Left renal cortex interstitium (tissue), 4 donors: ENCODE measurements at regions not wholly inside any gene's neighbourhood (a gene's known extent, or its start where the extent isn't known, plus 50 kb on each side); places are given as distances from the start of the nearest gene placed in this dataset.
"Not testable (repeated sequence)": the region's sequence is repeated elsewhere in the genome, so short reads cannot be mapped to it uniquely, and the experiment has no call there.

Experiments
- DNase-seq, 4 donors: peaks; one replicate each; pipeline ENCODE4 v3.0.0-alpha.2; 2013; ENCODE audit warnings: low read depth in 4 of 4, low spot score in 2 of 4, missing footprints in 1 of 4

DNA sequence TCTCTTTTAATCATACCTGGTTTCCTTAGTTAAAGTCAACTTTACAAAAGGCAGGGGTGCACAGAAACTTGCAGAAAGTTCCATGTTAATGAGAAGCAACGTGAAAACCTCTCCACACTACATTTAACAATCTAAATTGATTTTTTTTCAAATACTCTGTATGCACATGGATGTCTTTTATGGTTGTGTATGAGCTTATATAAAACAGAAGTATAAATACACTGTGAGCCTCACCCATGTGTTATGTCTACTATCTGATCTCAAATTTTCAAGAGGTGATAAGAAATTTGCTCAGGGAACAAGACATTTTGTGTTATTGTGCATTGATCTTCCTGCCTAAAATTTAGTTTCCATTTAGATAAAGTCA is 617.6 kb downstream of the ADCYAP1 start:
- DNase-seq: no peak

- no peak for DNase-seq
Observed at GRCh38 chr18:1526991-1527390, 622.3 kb downstream of the ADCYAP1 start.

- DNase-seq: no peak
Observed at GRCh38 chr18:1527805-1528204, 623.1 kb downstream of the ADCYAP1 start.

DNA sequence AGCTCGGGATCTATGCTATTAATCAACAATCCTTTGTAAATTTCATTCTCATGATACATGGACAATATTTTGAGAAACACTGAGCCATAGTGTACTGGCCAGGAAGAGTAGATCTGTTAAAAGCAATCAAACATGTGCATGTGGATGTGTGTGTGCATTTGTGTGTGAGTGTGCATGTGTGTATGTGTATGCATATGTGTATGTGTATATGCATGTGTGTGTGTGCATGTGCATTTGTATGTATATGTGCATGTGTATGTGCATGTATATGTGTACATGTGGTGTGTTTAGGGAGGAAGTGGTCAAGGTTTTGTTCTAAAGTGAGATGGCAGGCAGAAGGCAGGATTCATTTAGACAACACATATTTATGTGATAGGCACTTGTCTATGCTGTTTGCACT is 623.8 kb downstream of the ADCYAP1 start:
- DNase-seq: no peak

DNA sequence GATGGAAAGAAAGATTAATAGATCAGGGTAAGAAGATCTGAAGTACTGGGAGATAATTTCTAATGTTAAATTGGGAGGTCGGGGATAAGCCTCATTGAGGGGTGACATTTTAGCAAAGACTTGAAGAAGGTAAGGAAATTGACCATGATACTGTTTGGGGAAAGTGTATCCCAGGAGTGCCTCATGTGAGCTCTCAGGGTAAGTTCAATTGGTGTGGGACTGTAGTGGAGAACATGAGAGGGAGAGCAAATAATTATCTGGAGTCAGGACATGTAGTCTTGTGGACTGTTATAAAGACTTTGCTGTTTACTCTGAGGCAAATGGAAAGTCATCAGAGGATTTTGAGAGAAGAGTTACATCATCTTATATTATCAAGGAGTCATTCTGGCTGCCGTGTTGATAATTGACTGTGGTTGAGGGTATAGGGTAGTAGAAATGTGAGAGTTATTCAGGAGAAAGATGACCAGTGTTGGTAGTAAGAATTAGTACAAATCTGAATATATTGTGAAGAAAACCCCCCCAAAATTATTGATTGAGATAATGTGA is 624.4 kb downstream of the ADCYAP1 start:
- DNase-seq: no peak

DNA sequence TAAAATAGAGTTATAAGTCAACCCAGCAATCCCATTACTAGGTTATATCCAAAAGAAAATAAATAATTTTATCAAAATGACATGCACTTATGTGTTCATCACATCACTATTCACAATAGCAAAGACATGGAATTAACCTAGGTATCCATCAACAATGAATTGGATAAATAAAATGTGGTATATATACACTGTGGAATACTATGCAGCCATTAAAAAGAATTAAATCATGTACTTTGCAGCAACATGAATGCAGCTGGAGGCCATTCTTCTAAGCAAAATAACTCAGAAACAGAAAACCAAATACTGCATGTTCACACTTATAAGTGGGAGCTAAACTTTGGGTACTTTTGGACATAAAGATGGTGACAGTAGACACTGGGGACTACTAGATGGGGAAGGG is 626.0 kb downstream of the ADCYAP1 start:
- no peak for DNase-seq

- no peak for DNase-seq
Observed at GRCh38 chr18:1539276-1539675, 634.6 kb downstream of the ADCYAP1 start.

DNA sequence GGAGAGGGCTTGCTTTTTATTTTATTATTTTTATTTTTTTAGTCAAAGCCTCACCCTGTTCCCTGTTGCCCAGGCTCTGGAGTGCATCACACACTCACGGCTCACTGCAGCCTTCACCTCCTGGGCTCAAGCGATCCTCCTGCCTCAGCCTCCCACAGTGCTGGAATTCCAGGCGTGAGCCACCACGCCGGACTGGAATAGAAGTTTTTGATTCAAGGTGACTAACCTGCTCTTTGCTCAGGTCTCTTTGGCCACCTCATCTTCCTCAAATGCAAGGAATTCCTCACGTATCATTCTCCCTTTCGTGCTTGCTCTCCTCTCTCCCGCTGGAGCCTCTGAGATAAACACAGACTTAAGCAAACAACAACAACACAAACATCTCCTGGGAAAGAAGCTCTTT is 636.8 kb downstream of the ADCYAP1 start:
- DNase-seq: no peak

- no peak for DNase-seq
Observed at GRCh38 chr18:1542230-1542774, 637.6 kb downstream of the ADCYAP1 start.

DNA sequence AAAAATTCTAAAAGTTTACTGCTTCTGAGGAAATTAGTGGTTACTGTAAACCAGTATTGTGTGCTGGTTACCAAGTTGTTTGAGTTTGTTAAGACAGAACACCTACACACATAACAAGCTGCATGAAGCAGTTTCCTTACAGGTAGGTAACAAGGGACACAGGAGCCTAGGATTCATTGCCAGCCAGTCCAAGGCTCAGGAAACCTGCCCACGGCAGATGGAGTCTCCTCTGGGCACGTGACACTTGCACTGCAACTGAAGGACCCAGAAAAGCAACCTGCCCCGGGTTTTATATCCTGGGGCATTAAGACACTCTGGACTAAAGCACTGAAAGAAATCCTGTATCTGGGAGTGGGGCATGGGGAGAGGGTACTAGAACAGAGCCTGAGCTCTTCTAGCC is 639.3 kb downstream of the ADCYAP1 start:
- DNase-seq: no peak

DNA sequence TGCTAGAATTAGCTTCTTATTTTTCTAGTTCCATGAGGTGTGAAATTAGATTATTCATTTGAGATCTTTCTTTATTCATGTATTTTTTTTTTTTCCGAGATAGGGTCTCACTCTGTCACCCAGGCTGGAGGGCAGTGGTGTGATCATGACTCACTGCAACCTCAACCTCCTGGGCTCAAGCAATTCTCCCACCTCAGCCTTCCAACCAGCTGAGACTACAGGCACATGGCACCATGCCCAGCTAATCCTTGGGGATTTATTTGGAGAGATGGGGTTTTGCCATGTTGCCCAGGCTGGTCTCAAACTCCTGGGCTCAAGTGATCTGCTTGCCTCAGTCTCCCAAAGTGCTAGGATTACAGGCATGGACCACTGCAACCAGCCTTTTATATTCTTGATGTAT is 653.0 kb downstream of the ADCYAP1 start:
- DNase-seq: not testable (repeated sequence)

DNA sequence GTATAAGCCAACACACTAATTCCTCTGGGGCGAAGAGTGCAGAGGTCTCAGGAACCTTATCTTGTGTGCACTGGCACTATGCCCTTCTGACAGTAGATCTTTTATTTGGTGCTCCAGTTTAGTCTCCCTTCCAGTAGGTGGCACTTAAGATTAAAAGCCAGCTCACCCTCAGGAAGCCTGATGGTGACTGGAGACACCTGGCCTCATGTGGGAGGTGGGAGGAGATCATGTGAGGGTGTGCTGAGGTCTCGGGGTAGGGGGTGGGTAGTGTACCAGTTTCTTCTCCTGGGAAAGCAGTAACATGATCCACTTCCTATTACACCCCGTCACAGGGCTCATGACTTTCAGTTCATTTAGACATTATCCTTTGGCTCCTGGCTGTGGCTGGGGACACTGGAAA is 654.9 kb downstream of the ADCYAP1 start:
- DNase-seq: no peak

- DNase-seq: no peak
Observed at GRCh38 chr18:1564793-1565192, 660.1 kb downstream of the ADCYAP1 start.

GRCh38 chr18:1571206-1571605 is 666.5 kb downstream of the ADCYAP1 start:
- no peak for DNase-seq

GRCh38 chr18:1573732-1574131 is 669.1 kb downstream of the ADCYAP1 start:
- no peak for DNase-seq

DNA sequence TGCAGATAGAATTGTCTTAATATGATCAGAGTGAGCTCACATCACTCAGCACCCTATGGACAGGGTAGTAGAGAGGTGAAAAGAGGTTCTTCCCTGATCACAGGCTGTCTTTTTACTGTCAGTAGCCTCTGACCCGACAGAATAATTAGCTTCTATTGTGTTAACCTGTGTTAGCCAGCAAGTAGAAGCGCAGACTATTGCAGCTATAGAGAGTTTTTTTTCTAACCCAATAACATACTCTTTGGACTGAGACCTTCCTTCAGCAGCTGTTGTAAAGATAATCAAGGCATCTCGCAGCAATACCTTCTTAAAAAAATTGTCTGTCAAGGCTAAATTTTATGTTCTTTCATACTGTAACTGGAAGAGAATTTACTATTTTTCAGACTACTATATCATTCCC is 670.4 kb downstream of the ADCYAP1 start:
- DNase-seq: no peak

DNA sequence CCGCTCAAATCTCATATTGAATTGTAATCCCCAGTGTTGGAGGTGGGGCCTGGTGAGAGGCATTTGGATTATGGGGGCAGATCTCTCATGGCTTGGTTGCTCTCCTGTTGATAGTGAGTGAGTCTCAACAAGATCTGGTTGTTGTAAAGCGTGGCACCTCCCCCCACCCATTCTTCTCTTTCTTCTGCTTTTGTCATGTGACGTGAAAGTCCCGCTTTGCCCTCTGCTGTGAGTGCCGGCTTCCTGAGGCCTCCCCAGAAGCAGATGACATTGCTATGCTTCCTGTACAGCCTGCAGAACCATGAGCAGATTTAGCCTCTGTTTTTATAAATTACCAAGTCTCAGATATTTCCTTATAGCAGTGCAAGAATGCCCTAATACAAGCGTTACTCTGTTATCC is 673.8 kb downstream of the ADCYAP1 start:
- no peak for DNase-seq

GRCh38 chr18:1581581-1581980 is 676.9 kb downstream of the ADCYAP1 start:
- no peak for DNase-seq

GRCh38 chr18:1585881-1586488 is 681.3 kb downstream of the ADCYAP1 start:
- peak in 2 of 4 donors; percentile 7 to 8 for DNase-seq

GRCh38 chr18:1593091-1593490 is 688.4 kb downstream of the ADCYAP1 start:
- DNase-seq: no peak

- no peak for DNase-seq
Observed at GRCh38 chr18:1595195-1595594, 690.5 kb downstream of the ADCYAP1 start.

- DNase-seq: no peak
Observed at GRCh38 chr18:1599196-1599595, 694.5 kb downstream of the ADCYAP1 start.

- no peak for DNase-seq
Observed at GRCh38 chr18:1604751-1605150, 700.1 kb downstream of the ADCYAP1 start.
